ENCODE measurements at regions not wholly inside any gene's neighbourhood (a gene's known extent, or its start where the extent isn't known, plus 50 kb on each side); places are given as distances from the start of the nearest gene placed in this dataset.

DNA sequence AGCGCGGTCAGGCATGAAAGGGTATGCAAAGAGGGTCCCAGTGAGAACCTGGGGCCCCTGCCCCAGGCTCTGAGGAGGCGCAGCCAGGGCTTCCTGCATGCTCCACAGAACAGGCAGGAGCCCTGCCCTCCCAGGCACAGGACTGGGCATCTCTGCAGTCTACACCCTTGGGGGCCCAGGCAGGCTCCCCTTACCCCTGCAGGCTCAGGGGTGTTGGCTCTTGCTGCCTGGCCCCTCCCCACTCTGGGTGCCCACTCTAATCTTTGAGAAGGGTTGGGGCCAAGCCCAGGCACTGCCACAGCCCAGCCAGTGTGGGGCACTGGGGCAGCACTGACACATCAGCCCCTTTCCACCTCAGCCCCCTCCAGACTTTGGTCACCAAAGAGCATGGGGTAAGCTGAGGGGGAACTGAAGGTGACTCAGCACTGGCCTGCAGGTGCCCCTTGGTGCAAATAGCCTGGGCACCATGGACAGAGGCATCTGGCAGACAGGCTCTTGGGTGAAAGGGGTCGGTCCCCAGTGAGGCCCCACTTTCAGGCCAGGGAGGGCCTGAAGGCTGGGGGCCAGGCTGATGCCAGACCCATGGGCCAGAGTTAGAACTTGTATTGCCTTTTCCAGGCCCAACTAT, 73.4 kb downstream of the NPAP1 start:
- Histone ChIP-seq H3K27me3 (no peaks in the 10 kb centered on the region), H3K36me3 (ENCODE audit: low read depth, missing control alignments) (no peaks in the 10 kb centered on the region), H3K27ac (no peak overlapping the region), H3K4me1 (no peaks in the 10 kb centered on the region), H3K4me3 (no peak overlapping the region), H3K9me3 (no peaks in the 10 kb centered on the region)
- DNase-seq: no peak
- intact Hi-C loops (cut with DNase I; ENCODE audit: low total_unique reads): no loop called here
- TF ChIP-seq CTCF (IDR thresholded peaks at IDR 0.05) (no peak), POLR2A (IDR thresholded peaks at IDR 0.05) (no peak)
- WGBS, 2 donors: 84 to 96% methylated on average over 3 to 4 of the region's 4 CpGs

GRCh38 chr15:24752354-24752753, 76.8 kb downstream of the NPAP1 start:
- H3K4me3 ChIP-seq: no peak overlapping the region
- DNase-seq: no peak
- H3K27ac ChIP-seq: no peak overlapping the region
- no peaks in the 10 kb centered on the region for H3K27me3 ChIP-seq
- H3K9me3 ChIP-seq: no peaks in the 10 kb centered on the region
- intact Hi-C loops (cut with DNase I; ENCODE audit: low total_unique reads): no loop called here
- no peaks in the 10 kb centered on the region for H3K36me3 ChIP-seq (ENCODE audit: low read depth, missing control alignments)
- TF ChIP-seq POLR2A (IDR thresholded peaks at IDR 0.05) (no peak), CTCF (IDR thresholded peaks at IDR 0.05) (no peak)
- WGBS, 2 donors: 37 to 53% methylated on average over 3 of the region's 3 CpGs
- H3K4me1 ChIP-seq: no peaks in the 10 kb centered on the region

- no peak for DNase-seq
- Histone ChIP-seq H3K27me3 (no peaks in the 10 kb centered on the region), H3K4me3 (no peak overlapping the region), H3K9me3 (no peaks in the 10 kb centered on the region), H3K27ac (no peak overlapping the region), H3K4me1 (no peaks in the 10 kb centered on the region), H3K36me3 (ENCODE audit: low read depth, missing control alignments) (no peaks in the 10 kb centered on the region)
- intact Hi-C loops (cut with DNase I; ENCODE audit: low total_unique reads): no loop called here
- 85 to 86% methylated on average over 5 of the region's 5 CpGs for WGBS, 2 donors
- no peak for TF ChIP-seq POLR2A (IDR thresholded peaks at IDR 0.05)
- TF ChIP-seq CTCF (IDR thresholded peaks at IDR 0.05): no peak
Measured at GRCh38 chr15:24756101-24756500, 80.5 kb downstream of the NPAP1 start.

DNA sequence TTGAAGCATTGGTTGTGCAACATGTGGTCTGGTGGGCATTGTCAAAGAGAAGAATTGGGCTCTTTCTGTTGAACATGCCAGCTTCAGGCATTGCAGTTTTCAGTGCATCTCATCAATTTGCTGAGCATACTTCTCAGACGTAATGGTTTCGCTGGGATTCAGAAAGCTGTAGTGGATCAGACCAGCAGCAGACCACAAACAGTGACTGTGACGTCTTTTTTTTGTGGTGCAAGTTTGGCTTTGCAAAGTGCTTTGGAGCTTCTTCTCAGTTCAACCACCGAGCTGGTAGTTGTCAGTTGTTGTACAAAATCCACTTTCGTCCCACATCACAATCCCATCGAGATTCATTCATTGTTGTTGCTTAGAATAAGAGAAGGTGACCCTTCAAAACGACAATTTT, 84.5 kb downstream of the NPAP1 start:
- 75 to 85% methylated on average over 7 of the region's 7 CpGs for WGBS, 2 donors
- Histone ChIP-seq H3K27ac (no peak overlapping the region), H3K27me3 (no peaks in the 10 kb centered on the region), H3K4me1 (no peaks in the 10 kb centered on the region), H3K4me3 (no peak overlapping the region), H3K9me3 (no peaks in the 10 kb centered on the region), H3K36me3 (ENCODE audit: low read depth, missing control alignments) (no peaks in the 10 kb centered on the region)
- DNase-seq: no peak
- intact Hi-C loops (cut with DNase I; ENCODE audit: low total_unique reads): no loop called here
- TF ChIP-seq POLR2A (IDR thresholded peaks at IDR 0.05): no peak
- no peak for TF ChIP-seq CTCF (IDR thresholded peaks at IDR 0.05)

GRCh38 chr15:24761704-24762302, 86.2 kb downstream of the NPAP1 start:
- Histone ChIP-seq H3K27me3 (no peaks in the 10 kb centered on the region), H3K9me3 (no peaks in the 10 kb centered on the region), H3K4me3 (no peak overlapping the region), H3K4me1 (no peaks in the 10 kb centered on the region), H3K27ac (no peak overlapping the region), H3K36me3 (ENCODE audit: low read depth, missing control alignments) (no peaks in the 10 kb centered on the region)
- no peak for DNase-seq
- intact Hi-C loops (cut with DNase I; ENCODE audit: low total_unique reads): no loop called here
- TF ChIP-seq CTCF (IDR thresholded peaks at IDR 0.05): peak in 2 of 3 experiments; percentile 24 to 44
- TF ChIP-seq POLR2A (IDR thresholded peaks at IDR 0.05): no peak
- 69 to 72% methylated on average over 5 of the region's 5 CpGs for WGBS, 2 donors
